ENCODE measurements at regions not wholly inside any gene's neighbourhood (a gene's known extent, or its start where the extent isn't known, plus 50 kb on each side); places are given as distances from the start of the nearest gene placed in this dataset.

- no peak for ATAC-seq (replicated peaks)
- Mint-ChIP-seq H3K27ac (no peak overlapping the region), H3K4me3 (no peak overlapping the region), H3K27me3 (peaks cover 19 to 30% of the 10 kb centered on the region in 2 donors), H3K4me1 (ENCODE audit: low read depth in 2 of 2) (no peaks in the 10 kb centered on the region), H3K9me3 (no peaks in the 10 kb centered on the region), H3K36me3 (ENCODE audit: insufficient read depth) (no peaks in the 10 kb centered on the region)
- no peak for DNase-seq
Observed at GRCh38 chr3:102302020-102302419, 132.8 kb upstream of the ZPLD1 start.

- Mint-ChIP-seq H3K9me3 (peaks cover 0 to 1% of the 10 kb centered on the region in 2 donors), H3K4me3 (no peak overlapping the region), H3K4me1 (ENCODE audit: low read depth in 2 of 2) (no peaks in the 10 kb centered on the region), H3K27me3 (peaks cover 19 to 24% of the 10 kb centered on the region in 2 donors), H3K27ac (no peak overlapping the region), H3K36me3 (ENCODE audit: insufficient read depth) (no peaks in the 10 kb centered on the region)
- ATAC-seq (replicated peaks): no peak
- no peak for DNase-seq
Observed at GRCh38 chr3:102304550-102304949, 130.3 kb upstream of the ZPLD1 start.

DNA sequence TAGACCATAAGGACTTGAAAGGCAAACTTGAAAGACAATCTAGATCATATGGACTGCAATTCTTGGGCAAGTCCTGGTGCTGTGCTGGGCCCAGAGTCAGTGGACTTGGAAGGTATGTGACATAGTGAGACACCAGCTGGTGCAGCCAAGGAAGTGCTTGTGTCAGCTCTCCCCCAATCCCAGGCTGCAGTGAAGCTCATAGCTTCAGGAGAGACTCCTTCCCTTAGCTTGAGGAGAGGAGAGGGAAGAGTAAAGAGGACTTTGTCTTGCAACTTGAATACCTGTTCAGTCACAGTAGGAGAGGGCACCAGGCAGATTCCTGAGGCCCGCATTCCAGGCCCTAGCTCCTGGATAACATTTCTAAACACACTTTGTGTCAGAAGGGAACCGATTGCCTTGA, 127.4 kb upstream of the ZPLD1 start:
- DNase-seq (no peak), ATAC-seq (replicated peaks) (no peak)
- Mint-ChIP-seq H3K36me3 (ENCODE audit: insufficient read depth) (no peaks in the 10 kb centered on the region), H3K4me1 (ENCODE audit: low read depth in 2 of 2) (no peaks in the 10 kb centered on the region), H3K27me3 (peaks cover 14 to 21% of the 10 kb centered on the region in 2 donors), H3K9me3 (peaks cover 0 to 1% of the 10 kb centered on the region in 2 donors), H3K27ac (no peak overlapping the region), H3K4me3 (no peak overlapping the region)

GRCh38 chr3:102329066-102329465, 105.7 kb upstream of the ZPLD1 start:
- Mint-ChIP-seq H3K27ac (no peak overlapping the region), H3K27me3 (no peaks in the 10 kb centered on the region), H3K9me3 (no peaks in the 10 kb centered on the region), H3K36me3 (ENCODE audit: insufficient read depth) (no peaks in the 10 kb centered on the region), H3K4me3 (no peak overlapping the region), H3K4me1 (ENCODE audit: low read depth in 2 of 2) (no peaks in the 10 kb centered on the region)
- no peak for DNase-seq
- no peak for ATAC-seq (replicated peaks)

DNA sequence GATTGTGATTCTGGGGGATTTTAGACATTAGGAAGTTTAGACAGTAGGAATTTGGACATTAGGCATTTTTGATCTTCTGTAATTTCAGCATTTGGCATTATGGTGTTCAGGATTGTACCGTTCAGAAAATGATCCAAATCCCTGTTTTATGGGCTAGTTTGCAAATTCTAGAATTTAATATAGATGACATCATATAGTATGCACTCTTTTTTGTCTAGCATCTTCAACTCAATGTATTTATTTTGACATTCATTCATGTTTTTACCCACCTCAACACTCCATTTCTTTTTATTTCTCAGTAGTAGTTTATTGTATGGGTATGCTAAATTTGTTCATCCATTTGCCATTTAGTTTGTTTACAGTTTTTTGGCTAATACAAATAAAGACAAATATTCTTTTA, 105.3 kb upstream of the ZPLD1 start:
- Mint-ChIP-seq H3K36me3 (ENCODE audit: insufficient read depth) (no peaks in the 10 kb centered on the region), H3K27me3 (no peaks in the 10 kb centered on the region), H3K4me1 (ENCODE audit: low read depth in 2 of 2) (no peaks in the 10 kb centered on the region), H3K27ac (no peak overlapping the region), H3K9me3 (no peaks in the 10 kb centered on the region), H3K4me3 (no peak overlapping the region)
- no peak for ATAC-seq (replicated peaks)
- DNase-seq: no peak

- H3K9me3 Mint-ChIP-seq: no peaks in the 10 kb centered on the region
- no peaks in the 10 kb centered on the region for H3K36me3 Mint-ChIP-seq (ENCODE audit: insufficient read depth)
- no peaks in the 10 kb centered on the region for H3K4me1 Mint-ChIP-seq (ENCODE audit: low read depth in 2 of 2)
- H3K27me3 Mint-ChIP-seq: no peaks in the 10 kb centered on the region
- DNase-seq (no peak), ATAC-seq (replicated peaks) (no peak)
- no peak overlapping the region for H3K4me3 Mint-ChIP-seq
- H3K27ac Mint-ChIP-seq: no peak overlapping the region
Observed at GRCh38 chr3:102332205-102332604, 102.6 kb upstream of the ZPLD1 start.

DNA sequence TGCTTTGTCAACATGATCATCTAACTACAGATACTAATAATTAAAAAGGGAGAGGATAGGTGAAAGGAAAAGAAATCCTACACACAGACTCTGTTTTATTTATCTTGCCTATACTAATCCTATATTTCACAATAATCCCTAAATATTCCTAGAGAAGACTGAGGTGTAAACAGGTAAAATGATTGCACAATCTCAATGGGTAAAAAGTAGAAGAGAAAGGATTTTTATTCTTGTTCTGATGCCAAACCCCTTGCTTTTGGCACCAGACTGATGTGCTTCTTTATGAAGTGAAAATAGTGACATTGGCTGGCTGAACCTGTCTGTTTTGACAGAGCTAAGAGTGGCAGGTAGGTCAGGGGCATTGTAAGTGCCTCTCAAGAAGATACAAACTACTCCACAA, 101.9 kb upstream of the ZPLD1 start:
- H3K27ac Mint-ChIP-seq: no peak overlapping the region
- DNase-seq: no peak
- no peaks in the 10 kb centered on the region for H3K9me3 Mint-ChIP-seq
- no peak for ATAC-seq (replicated peaks)
- H3K27me3 Mint-ChIP-seq: no peaks in the 10 kb centered on the region
- no peaks in the 10 kb centered on the region for H3K36me3 Mint-ChIP-seq (ENCODE audit: insufficient read depth)
- H3K4me1 Mint-ChIP-seq (ENCODE audit: low read depth in 2 of 2): no peaks in the 10 kb centered on the region
- H3K4me3 Mint-ChIP-seq: no peak overlapping the region

DNA sequence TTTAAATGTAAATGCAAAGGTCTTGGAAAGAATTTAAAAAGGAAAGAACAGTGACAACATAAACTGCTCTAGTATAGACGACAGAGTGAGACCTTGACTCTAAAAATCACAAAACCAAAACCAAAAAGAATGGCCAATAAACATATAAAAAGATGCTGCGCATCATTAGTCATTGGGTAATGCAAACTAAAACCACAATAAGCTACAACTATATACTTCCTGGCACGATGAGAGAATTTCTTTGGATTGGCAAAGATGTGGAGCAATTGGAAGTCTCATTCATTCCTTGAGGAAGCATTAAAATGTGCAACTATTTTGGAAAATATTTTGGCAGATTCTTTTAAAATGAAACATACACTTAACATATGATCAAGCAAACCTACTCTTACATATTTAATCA, 98.7 kb upstream of the ZPLD1 start:
- peaks cover 0 to 6% of the 10 kb centered on the region in 2 donors for H3K27me3 Mint-ChIP-seq
- no peaks in the 10 kb centered on the region for H3K9me3 Mint-ChIP-seq
- no peak for DNase-seq
- no peak for ATAC-seq (replicated peaks)
- no peaks in the 10 kb centered on the region for H3K4me1 Mint-ChIP-seq (ENCODE audit: low read depth in 2 of 2)
- H3K27ac Mint-ChIP-seq: no peak overlapping the region
- no peaks in the 10 kb centered on the region for H3K36me3 Mint-ChIP-seq (ENCODE audit: insufficient read depth)
- H3K4me3 Mint-ChIP-seq: no peak overlapping the region

DNA sequence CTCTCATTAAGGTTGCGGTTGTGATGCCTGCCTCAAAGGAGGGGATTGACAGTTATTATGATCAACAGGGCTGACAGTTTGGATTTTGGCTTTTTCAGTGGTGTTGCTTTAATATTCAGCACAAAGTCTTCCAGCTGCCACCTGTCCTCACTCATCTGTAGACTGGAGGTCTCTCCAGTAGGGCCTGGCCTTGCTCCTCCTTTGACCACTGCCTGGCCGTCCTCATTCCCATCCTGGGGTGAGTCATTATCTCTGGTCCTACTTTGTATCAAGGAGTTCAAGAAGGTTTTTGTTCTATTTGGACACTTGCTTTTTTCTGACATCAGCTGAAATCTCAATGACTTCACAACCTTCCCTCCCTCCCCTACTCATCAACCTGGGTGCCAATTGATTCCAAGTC, 95.1 kb upstream of the ZPLD1 start:
- Mint-ChIP-seq H3K27me3 (peaks cover 0 to 6% of the 10 kb centered on the region in 2 donors), H3K4me1 (ENCODE audit: low read depth in 2 of 2) (no peaks in the 10 kb centered on the region), H3K9me3 (no peaks in the 10 kb centered on the region), H3K36me3 (ENCODE audit: insufficient read depth) (no peaks in the 10 kb centered on the region), H3K27ac (no peak overlapping the region), H3K4me3 (no peak overlapping the region)
- ATAC-seq (replicated peaks) (no peak), DNase-seq (no peak)

DNA sequence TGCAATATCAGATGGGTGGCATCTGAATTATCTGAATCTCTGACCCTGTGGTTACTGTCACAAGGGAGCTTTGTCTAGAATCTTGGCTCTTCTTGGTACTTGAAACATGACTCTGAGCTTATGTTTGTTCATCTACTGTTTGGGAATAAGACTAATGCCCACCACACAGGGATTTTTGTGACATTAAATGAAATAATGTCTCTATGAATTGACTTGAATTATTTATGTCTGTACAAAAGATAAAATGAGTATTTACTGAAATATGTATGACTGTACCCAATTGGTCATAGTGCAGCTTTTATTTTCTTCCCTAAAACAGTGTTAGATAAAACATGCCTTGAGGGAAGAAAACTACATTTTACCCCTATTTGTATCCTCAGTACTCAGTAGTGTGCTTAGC, 87.9 kb upstream of the ZPLD1 start:
- H3K36me3 Mint-ChIP-seq (ENCODE audit: insufficient read depth): peaks cover 3% of the 10 kb centered on the region
- no peaks in the 10 kb centered on the region for H3K9me3 Mint-ChIP-seq
- H3K27me3 Mint-ChIP-seq: peaks cover 8 to 9% of the 10 kb centered on the region in 2 donors
- no peaks in the 10 kb centered on the region for H3K4me1 Mint-ChIP-seq (ENCODE audit: low read depth in 2 of 2)
- no peak for DNase-seq
- no peak for ATAC-seq (replicated peaks)
- H3K27ac Mint-ChIP-seq: no peak overlapping the region
- no peak overlapping the region for H3K4me3 Mint-ChIP-seq

- H3K36me3 Mint-ChIP-seq (ENCODE audit: insufficient read depth): peaks cover 3% of the 10 kb centered on the region
- DNase-seq (no peak), ATAC-seq (replicated peaks) (no peak)
- H3K27me3 Mint-ChIP-seq: peaks cover 8 to 9% of the 10 kb centered on the region in 2 donors
- H3K9me3 Mint-ChIP-seq: no peaks in the 10 kb centered on the region
- no peak overlapping the region for H3K27ac Mint-ChIP-seq
- no peak overlapping the region for H3K4me3 Mint-ChIP-seq
- H3K4me1 Mint-ChIP-seq (ENCODE audit: low read depth in 2 of 2): peaks cover 0 to 5% of the 10 kb centered on the region in 2 donors
Observed at GRCh38 chr3:102348904-102349303, 85.9 kb upstream of the ZPLD1 start.

GRCh38 chr3:102353148-102353547, 81.7 kb upstream of the ZPLD1 start:
- Mint-ChIP-seq H3K36me3 (ENCODE audit: insufficient read depth) (no peaks in the 10 kb centered on the region), H3K9me3 (no peaks in the 10 kb centered on the region), H3K27me3 (no peaks in the 10 kb centered on the region), H3K27ac (no peak overlapping the region), H3K4me1 (ENCODE audit: low read depth in 2 of 2) (peaks cover 0 to 5% of the 10 kb centered on the region in 2 donors), H3K4me3 (no peak overlapping the region)
- DNase-seq (no peak), ATAC-seq (replicated peaks) (no peak)

- Mint-ChIP-seq H3K9me3 (no peaks in the 10 kb centered on the region), H3K27ac (no peak overlapping the region), H3K4me1 (ENCODE audit: low read depth in 2 of 2) (peaks cover 0 to 5% of the 10 kb centered on the region in 2 donors), H3K27me3 (no peaks in the 10 kb centered on the region), H3K4me3 (no peak overlapping the region), H3K36me3 (ENCODE audit: insufficient read depth) (no peaks in the 10 kb centered on the region)
- ATAC-seq (replicated peaks) (no peak), DNase-seq (no peak)
Observed at GRCh38 chr3:102353805-102354204, 81.0 kb upstream of the ZPLD1 start.

- no peaks in the 10 kb centered on the region for H3K36me3 Mint-ChIP-seq (ENCODE audit: insufficient read depth)
- H3K9me3 Mint-ChIP-seq: no peaks in the 10 kb centered on the region
- no peak overlapping the region for H3K4me3 Mint-ChIP-seq
- DNase-seq (no peak), ATAC-seq (replicated peaks) (no peak)
- H3K27ac Mint-ChIP-seq: no peak overlapping the region
- H3K27me3 Mint-ChIP-seq: no peaks in the 10 kb centered on the region
- peaks cover 0 to 5% of the 10 kb centered on the region in 2 donors for H3K4me1 Mint-ChIP-seq (ENCODE audit: low read depth in 2 of 2)
Observed at GRCh38 chr3:102354818-102355515, 79.8 kb upstream of the ZPLD1 start.

GRCh38 chr3:102356506-102356905, 78.3 kb upstream of the ZPLD1 start:
- Mint-ChIP-seq H3K4me3 (no peak overlapping the region), H3K4me1 (ENCODE audit: low read depth in 2 of 2) (peaks cover 0 to 5% of the 10 kb centered on the region in 2 donors)

More at GRCh38 chr3:102356506-102356905, 78.3 kb upstream of the ZPLD1 start:
- H3K27me3 Mint-ChIP-seq: no peaks in the 10 kb centered on the region
- no peak overlapping the region for H3K27ac Mint-ChIP-seq
- H3K36me3 Mint-ChIP-seq (ENCODE audit: insufficient read depth): no peaks in the 10 kb centered on the region
- ATAC-seq (replicated peaks): no peak
- DNase-seq: no peak
- no peaks in the 10 kb centered on the region for H3K9me3 Mint-ChIP-seq
